GM06990 (cell line): ENCODE measurements at regions not wholly inside any gene's neighbourhood (a gene's known extent, or its start where the extent isn't known, plus 50 kb on each side); places are given as distances from the start of the nearest gene placed in this dataset.

Source experiments
- DNase-seq: peaks from one replicate; pipeline ENCODE4 v3.0.0-alpha.2; 2011; ENCODE audit not compliant: insufficient read length; ENCODE audit errors: extremely low read depth
- H3K27me3 ChIP-seq: replicated peaks from 2 replicates; pipeline ENCODE4 v1.6.0; 2011; ENCODE audit warnings: low read length; ENCODE audit not compliant: control insufficient read depth, insufficient read depth
- H3K36me3 ChIP-seq: 2 replicates; pipeline ENCODE4 v1.5.1; 2011; ENCODE audit warnings: low read length; ENCODE audit not compliant: control insufficient read depth, insufficient read depth
- H3K4me3 ChIP-seq: replicated peaks from 2 replicates; pipeline ENCODE4 v1.5.1; 2011; ENCODE audit warnings: low read depth, mild to moderate bottlenecking, control low read depth, low read length
- CTCF ChIP-seq: IDR thresholded peaks from 2 replicates; pipeline ENCODE4 v1.5.1; 2011; ENCODE audit warnings: low read length, control low read depth, mild to moderate bottlenecking, inconsistent platforms; ENCODE audit not compliant: insufficient read depth, poor library complexity, severe bottlenecking

GRCh38 chr6:169880516-169880915 is 129.1 kb downstream of the ERMARD start:
- DNase-seq = no peak
- no peaks in the 10 kb centered on the region for H3K36me3 ChIP-seq
- no peak overlapping the region for H3K4me3 ChIP-seq
- H3K27me3 ChIP-seq = no peaks in the 10 kb centered on the region
- TF ChIP-seq CTCF = no peak

- Histone ChIP-seq H3K4me3 (no peak overlapping the region), H3K27me3 (no peaks in the 10 kb centered on the region), H3K36me3 (no peaks in the 10 kb centered on the region)
- no peak for DNase-seq
- no peak for TF ChIP-seq CTCF
Measured at GRCh38 chr6:169869301-169869700, 117.9 kb downstream of the ERMARD start.

DNA sequence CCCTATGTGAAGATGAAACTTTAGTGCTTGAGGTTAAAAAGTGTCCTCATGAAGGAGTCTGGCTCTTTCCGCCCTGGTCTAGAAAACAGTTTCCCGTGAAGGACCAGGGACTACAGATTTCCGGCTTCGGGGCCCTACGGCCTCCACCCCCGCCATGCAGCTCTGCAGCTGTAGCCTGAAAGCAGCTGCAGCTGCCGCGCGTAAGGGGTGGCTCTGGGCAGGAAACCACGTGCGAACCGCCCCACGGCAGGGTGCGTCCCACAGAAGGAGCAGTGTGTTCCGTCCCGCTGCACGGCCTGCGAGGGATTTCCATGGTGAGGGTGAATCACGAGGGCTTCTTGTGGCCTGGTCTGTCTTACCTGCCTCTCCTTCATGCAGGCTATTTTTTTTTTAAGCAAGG is 117.0 kb downstream of the ERMARD start:
- peak; percentile 29 for DNase-seq
- TF ChIP-seq CTCF = no peak
- Histone ChIP-seq H3K4me3 (no peak overlapping the region), H3K27me3 (no peaks in the 10 kb centered on the region), H3K36me3 (no peaks in the 10 kb centered on the region)

DNA sequence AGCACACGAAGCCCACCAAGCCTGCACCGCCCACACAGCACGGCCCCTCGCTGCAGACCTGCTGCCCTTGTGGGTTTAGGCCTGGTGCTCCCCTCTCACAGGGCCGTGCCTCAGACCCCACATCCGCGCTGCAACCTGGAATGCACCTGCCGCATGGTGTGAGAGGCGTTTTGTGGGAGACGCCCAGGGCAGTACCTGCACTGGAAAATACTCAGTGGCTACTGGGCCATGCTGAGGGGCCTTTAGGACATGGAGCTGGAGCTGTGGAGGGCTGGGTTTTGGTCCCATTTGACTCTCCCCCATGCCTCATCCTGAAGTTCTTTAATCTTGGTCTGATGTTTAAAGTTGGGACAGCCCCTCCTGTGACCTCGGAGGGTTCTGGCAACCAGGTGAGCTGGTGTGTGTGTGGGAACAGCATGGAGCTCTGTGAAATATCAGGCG is 116.3 kb downstream of the ERMARD start:
- no peak for DNase-seq
- Histone ChIP-seq H3K4me3 (no peak overlapping the region), H3K36me3 (no peaks in the 10 kb centered on the region), H3K27me3 (no peaks in the 10 kb centered on the region)
- no peak for TF ChIP-seq CTCF

DNA sequence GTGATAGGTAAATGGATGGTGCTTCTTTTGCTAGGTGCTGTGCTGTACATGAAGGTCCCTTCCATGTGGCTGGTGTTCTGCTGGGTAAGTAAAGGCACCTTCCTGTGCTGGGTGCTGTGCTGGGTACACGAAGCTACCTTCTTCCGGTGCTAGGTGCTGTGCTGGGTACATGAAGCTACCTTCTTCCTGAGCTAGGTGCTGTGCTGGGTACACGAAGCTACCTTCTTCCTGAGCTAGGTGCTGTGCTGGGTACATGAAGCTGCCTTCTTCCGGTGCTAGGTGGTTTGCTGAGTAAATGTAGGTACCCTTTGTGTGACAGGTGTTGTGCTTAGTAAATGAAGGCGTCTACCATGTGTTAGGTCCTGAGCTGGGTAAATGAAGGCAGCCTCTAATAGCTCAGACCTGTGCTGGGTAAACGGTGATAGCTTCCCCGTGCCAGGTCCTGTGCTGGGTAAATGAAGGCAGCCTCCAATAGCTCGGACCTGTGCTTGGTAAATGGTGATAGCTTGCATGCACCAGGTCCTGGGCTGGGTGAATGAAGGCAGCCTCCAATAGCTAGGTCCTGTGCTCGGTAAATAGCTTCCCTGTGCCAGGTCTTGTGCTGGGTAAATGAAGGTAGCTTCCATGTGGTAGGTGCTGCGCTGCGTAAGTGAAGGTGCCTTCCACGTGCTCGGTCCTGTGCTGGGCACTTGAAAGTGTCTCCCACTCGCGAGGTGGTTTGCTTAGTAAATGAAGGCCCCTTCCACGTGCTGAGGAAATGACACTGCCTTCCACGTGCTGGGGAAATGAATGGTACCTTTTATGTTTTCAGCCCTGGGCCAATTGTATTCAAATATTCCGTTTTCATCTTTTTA is 115.5 kb downstream of the ERMARD start:
- Histone ChIP-seq H3K27me3 (no peaks in the 10 kb centered on the region), H3K4me3 (no peak overlapping the region), H3K36me3 (no peaks in the 10 kb centered on the region)
- TF ChIP-seq CTCF = no peak
- DNase-seq = no peak
